ENCODE measurements at regions not wholly inside any gene's neighbourhood (a gene's known extent, or its start where the extent isn't known, plus 50 kb on each side); places are given as distances from the start of the nearest gene placed in this dataset.

- intact Hi-C loops (cut with DNase I): loop anchor here in 1 of 2 donors (5.0 to 10.0 kb wide), 2 partner anchors 150 to 167 kb away; partner anchors contain the start of gene IER5L
Observed at GRCh38 chr9:129324808-129325502, 146.9 kb upstream of the IER5L start.

GRCh38 chr9:129323999-129324553 lies 146.0 kb upstream of the IER5L start:
- no peak for ATAC-seq
- no peak for DNase-seq
- intact Hi-C loops (cut with DNase I): loop anchor here in 1 of 2 donors (5.0 to 10.0 kb wide), 2 partner anchors 149 to 168 kb away; partner anchors contain the start of gene IER5L

More at GRCh38 chr9:129324808-129325502, 146.9 kb upstream of the IER5L start:
- DNase-seq (no peak), ATAC-seq (no peak)

GRCh38 chr9:129323376-129323998 lies 145.4 kb upstream of the IER5L start:
- intact Hi-C loops (cut with DNase I): loop anchor here in 1 of 2 donors (5.0 to 10.0 kb wide), 2 partner anchors 149 to 169 kb away; partner anchors contain the start of gene IER5L

GRCh38 chr9:129322641-129323375 lies 144.7 kb upstream of the IER5L start:
- intact Hi-C loops (cut with DNase I): loop anchor here in 1 of 2 donors (5.0 to 10.0 kb wide), 2 partner anchors 148 to 169 kb away; partner anchors contain the start of gene IER5L
- ATAC-seq: no peak
- no peak for DNase-seq

More at GRCh38 chr9:129323376-129323998, 145.4 kb upstream of the IER5L start:
- ATAC-seq: no peak
- DNase-seq: no peak

- DNase-seq (no peak), ATAC-seq (no peak)
- intact Hi-C loops (cut with DNase I): loop anchor here in 1 of 2 donors (5.0 to 10.0 kb wide), 2 partner anchors 147 to 170 kb away; partner anchors contain the start of gene IER5L
Observed at GRCh38 chr9:129322022-129322621, 144.1 kb upstream of the IER5L start.

- no peak for DNase-seq
- ATAC-seq: no peak
- intact Hi-C loops (cut with DNase I): loop anchor here in 1 of 2 donors (5.0 to 10.0 kb wide), 2 partner anchors 147 to 171 kb away; partner anchors contain the start of gene IER5L
Observed at GRCh38 chr9:129321286-129322021, 143.4 kb upstream of the IER5L start.

- DNase-seq: peak; percentile 67
- ATAC-seq: peak; percentile 76 to 85
- intact Hi-C loops (cut with DNase I): loop anchor here in 1 of 2 donors (5.0 to 10.0 kb wide), 2 partner anchors 146 to 172 kb away; partner anchors contain the start of gene IER5L
Observed at GRCh38 chr9:129320575-129321285, 142.7 kb upstream of the IER5L start.

- ATAC-seq (peak in 1 of 2 donors; percentile 1), DNase-seq (no peak)
- intact Hi-C loops (cut with DNase I): loop anchor here in 1 of 2 donors (5.0 to 10.0 kb wide), 3 partner anchors 55 to 172 kb away; partner anchors contain the start of gene IER5L
Observed at GRCh38 chr9:129319938-129320481, 141.9 kb upstream of the IER5L start.

- ATAC-seq (no peak), DNase-seq (no peak)
- intact Hi-C loops (cut with DNase I): loop anchor here in 1 of 2 donors (10.0 kb wide), 1 partner anchor 55 kb away; no protein-coding TSS in a partner anchor
Observed at GRCh38 chr9:129319076-129319937, 141.2 kb upstream of the IER5L start.

GRCh38 chr9:129318121-129319075 lies 140.3 kb upstream of the IER5L start:
- no peak for DNase-seq
- ATAC-seq: no peak
- intact Hi-C loops (cut with DNase I): loop anchor here in 1 of 2 donors (10.0 kb wide), 1 partner anchor 54 kb away; no protein-coding TSS in a partner anchor

- ATAC-seq (peak in 1 of 2 donors; percentile 6), DNase-seq (peak; percentile 56)
- intact Hi-C loops (cut with DNase I): loop anchor here in 1 of 2 donors (10.0 kb wide), 1 partner anchor 53 kb away; no protein-coding TSS in a partner anchor
Observed at GRCh38 chr9:129317179-129318011, 139.3 kb upstream of the IER5L start.

GRCh38 chr9:129316281-129317030 lies 138.4 kb upstream of the IER5L start:
- DNase-seq (no peak), ATAC-seq (no peak)
- intact Hi-C loops (cut with DNase I): loop anchor here in 1 of 2 donors (10.0 kb wide), 1 partner anchor 52 kb away; no protein-coding TSS in a partner anchor

All from left cardiac atrium (tissue), 4 donors.